ENCODE measurements at regions not wholly inside any gene's neighbourhood (a gene's known extent, or its start where the extent isn't known, plus 50 kb on each side); places are given as distances from the start of the nearest gene placed in this dataset.

- TF ChIP-seq CTCF (IDR thresholded peaks at IDR 0.05; ENCODE audit: unreplicated experiment) = no peak
- CTCF ChIA-PET = interaction anchor here (0.7 kb wide), 1 partner anchor 1416 kb away, joined by 5 read pairs; no protein-coding TSS in a partner anchor
These were observed 544.4 kb upstream of the TMEM132C start for GRCh38 chr12:127722611-127723010.

GRCh38 chr12:127723251-127723650 is 543.7 kb upstream of the TMEM132C start:
- no peak for DNase-seq (ENCODE audit: unreplicated experiment)
- Mint-ChIP-seq H3K27me3 (ENCODE audit: insufficient read depth, unreplicated experiment) (no peaks in the 10 kb centered on the region), H3K4me1 (ENCODE audit: insufficient read depth, unreplicated experiment) (no peaks in the 10 kb centered on the region), H3K9me3 (ENCODE audit: unreplicated experiment) (peaks cover 47% of the 10 kb centered on the region), H3K27ac (ENCODE audit: low read depth, unreplicated experiment) (no peak overlapping the region), H3K36me3 (ENCODE audit: insufficient read depth, unreplicated experiment) (no peaks in the 10 kb centered on the region), H3K4me3 (ENCODE audit: unreplicated experiment) (no peak overlapping the region)
- TF ChIP-seq CTCF (IDR thresholded peaks at IDR 0.05; ENCODE audit: unreplicated experiment) = no peak
- POLR2A ChIA-PET = no interaction called here
- CTCF ChIA-PET = no interaction called here
- intact Hi-C loops (cut with micrococcal nuclease) = no loop called here
- BruUV-seq (replicated peaks) = no TSS peak

More at GRCh38 chr12:127722611-127723010, 544.4 kb upstream of the TMEM132C start:
- no peak for DNase-seq (ENCODE audit: unreplicated experiment)
- Mint-ChIP-seq H3K9me3 (ENCODE audit: unreplicated experiment) (peaks cover 49% of the 10 kb centered on the region), H3K36me3 (ENCODE audit: insufficient read depth, unreplicated experiment) (no peaks in the 10 kb centered on the region), H3K27ac (ENCODE audit: low read depth, unreplicated experiment) (no peak overlapping the region), H3K4me1 (ENCODE audit: insufficient read depth, unreplicated experiment) (no peaks in the 10 kb centered on the region), H3K4me3 (ENCODE audit: unreplicated experiment) (no peak overlapping the region), H3K27me3 (ENCODE audit: insufficient read depth, unreplicated experiment) (no peaks in the 10 kb centered on the region)
- no TSS peak for BruUV-seq (replicated peaks)
- POLR2A ChIA-PET = no interaction called here
- intact Hi-C loops (cut with micrococcal nuclease) = no loop called here

GRCh38 chr12:127726671-127727315 is 540.2 kb upstream of the TMEM132C start:
- H3K27me3 Mint-ChIP-seq (ENCODE audit: insufficient read depth, unreplicated experiment) = no peaks in the 10 kb centered on the region
- intact Hi-C loops (cut with micrococcal nuclease) = no loop called here
- no peak for TF ChIP-seq CTCF (IDR thresholded peaks at IDR 0.05; ENCODE audit: unreplicated experiment)
- H3K36me3 Mint-ChIP-seq (ENCODE audit: insufficient read depth, unreplicated experiment) = no peaks in the 10 kb centered on the region
- BruUV-seq (replicated peaks) = no TSS peak
- ChIA-PET POLR2A (no interaction called here), CTCF (no interaction called here)
- no peak overlapping the region for H3K4me3 Mint-ChIP-seq (ENCODE audit: unreplicated experiment)
- no peak overlapping the region for H3K27ac Mint-ChIP-seq (ENCODE audit: low read depth, unreplicated experiment)
- no peaks in the 10 kb centered on the region for H3K4me1 Mint-ChIP-seq (ENCODE audit: insufficient read depth, unreplicated experiment)
- DNase-seq (ENCODE audit: unreplicated experiment) = no peak
- peaks cover 49% of the 10 kb centered on the region for H3K9me3 Mint-ChIP-seq (ENCODE audit: unreplicated experiment)

- Mint-ChIP-seq H3K36me3 (ENCODE audit: insufficient read depth, unreplicated experiment) (no peaks in the 10 kb centered on the region), H3K4me3 (ENCODE audit: unreplicated experiment) (no peak overlapping the region), H3K9me3 (ENCODE audit: unreplicated experiment) (peaks cover 39% of the 10 kb centered on the region), H3K4me1 (ENCODE audit: insufficient read depth, unreplicated experiment) (no peaks in the 10 kb centered on the region), H3K27ac (ENCODE audit: low read depth, unreplicated experiment) (no peak overlapping the region), H3K27me3 (ENCODE audit: insufficient read depth, unreplicated experiment) (no peaks in the 10 kb centered on the region)
- intact Hi-C loops (cut with micrococcal nuclease) = no loop called here
- ChIA-PET POLR2A (no interaction called here), CTCF (no interaction called here)
- no TSS peak for BruUV-seq (replicated peaks)
- TF ChIP-seq CTCF (IDR thresholded peaks at IDR 0.05; ENCODE audit: unreplicated experiment) = no peak
- DNase-seq (ENCODE audit: unreplicated experiment) = no peak
These were observed 538.7 kb upstream of the TMEM132C start for GRCh38 chr12:127728285-127728684.
